SK-N-MC (cell line): ENCODE measurements at regions not wholly inside any gene's neighbourhood (a gene's known extent, or its start where the extent isn't known, plus 50 kb on each side); places are given as distances from the start of the nearest gene placed in this dataset.

ENCODE experiments used
- EZH2 ChIP-seq: fragments of 200-600 bp; sonication (generic); IDR thresholded peaks from one replicate; pipeline ENCODE4 v1.6.1; 2017; ENCODE audit warnings: antibody characterized with exemption
- FOXP2 ChIP-seq: optimal IDR thresholded peaks from 2 replicates; pipeline ENCODE3; 2011; ENCODE audit warnings: mild to moderate bottlenecking, moderate library complexity; ENCODE audit not compliant: insufficient read depth; ENCODE audit errors: extremely low read length, control extremely low read depth
- POLR2AphosphoS5 ChIP-seq: IDR thresholded peaks from 2 replicates; pipeline ENCODE4 v1.6.1; 2012; ENCODE audit warnings: mild to moderate bottlenecking, low read depth, low read length, borderline replicate concordance

- TF ChIP-seq POLR2AphosphoS5 (no peak), EZH2 (no peak), FOXP2 (no peak)
Observed at GRCh38 chr13:40136896-40137295, 481.4 kb downstream of the COG6 start.
